Aorta (tissue), 5 donors: ENCODE measurements at regions not wholly inside any gene's neighbourhood (a gene's known extent, or its start where the extent isn't known, plus 50 kb on each side); places are given as distances from the start of the nearest gene placed in this dataset.

Experiments used
- ATAC-seq: fragments of 200-7000 bp; cut with Tn5 transposase; one replicate; pipeline ENCODE4 v1.9.1; 2022; ENCODE audit warnings: moderate library complexity; ENCODE audit not compliant: low FRiP score
- DNase-seq, 2 donors: peaks; one replicate each; pipeline ENCODE4 v3.0.0-alpha.2; 2020
- H3K27ac ChIP-seq, 2 donors: one replicate each; pipeline ENCODE4 v1.5.1; 2013; ENCODE audit warnings: low read length in 2 of 2, mild to moderate bottlenecking in 2 of 2, moderate library complexity in 2 of 2, control low read depth in 1 of 2, inconsistent platforms in 1 of 2, low read depth in 1 of 2
- H3K27me3 ChIP-seq, 2 donors: one replicate each; pipeline ENCODE4 v1.6.1; 2013; ENCODE audit warnings: control low read depth in 1 of 2, low read length in 1 of 2, mild to moderate bottlenecking in 1 of 2, moderate library complexity in 1 of 2; ENCODE audit not compliant: insufficient read depth in 2 of 2, control insufficient read depth in 1 of 2
- H3K36me3 ChIP-seq, 2 donors: one replicate each; pipeline ENCODE4 v1.6.1; 2013; ENCODE audit warnings: control low read depth in 1 of 2, low read length in 1 of 2, mild to moderate bottlenecking in 1 of 2; ENCODE audit not compliant: insufficient read depth in 2 of 2, control insufficient read depth in 1 of 2
- H3K4me1 ChIP-seq, 2 donors: one replicate each; pipeline ENCODE4 v1.6.1; 2013; ENCODE audit warnings: low read length in 2 of 2, control low read depth in 1 of 2, mild to moderate bottlenecking in 1 of 2, moderate library complexity in 1 of 2; ENCODE audit not compliant: insufficient read depth in 2 of 2, control insufficient read depth in 1 of 2
- H3K4me3 ChIP-seq, 2 donors: one replicate each; pipeline ENCODE4 v1.5.1; 2013; ENCODE audit warnings: low read length in 2 of 2, control low read depth in 1 of 2, mild to moderate bottlenecking in 1 of 2
- H3K9me3 ChIP-seq: one replicate; pipeline ENCODE4 v1.6.1; 2013; ENCODE audit warnings: mild to moderate bottlenecking, low read length; ENCODE audit not compliant: control insufficient read depth
- WGBS, 2 donors: extraction: QIAGEN DNeasy Blood & Tissue Kit; methylation state at CpG; one replicate each; pipeline ENCODE4 v1.1.7; 2013; 5-methylcytosine and 5-hydroxymethylcytosine counted together
- intact Hi-C, 2 donors: fragments of 100-400 bp; cut with DNase I; formaldehyde crosslinking; loops; one replicate each; pipeline versions ENCODE4 v1.14.2 to v1.15.0; 2022
- donor health status: healthy with polysubstance abuse.
- donor health status: Bipolar disorder and iron deficiency.
- donor health status: DM: no; HTN: no; CAD: no.
- donor health status: DM: no; HTN: no; CAD: no.
- donor health status: DM: yes; HTN: yes; CAD: no.

GRCh38 chr1:86296305-86297205 lies 99.6 kb downstream of the ODF2L start:
- Histone ChIP-seq H3K27me3 (no peaks in the 10 kb centered on the region), H3K4me3 (no peak overlapping the region), H3K27ac (no peak overlapping the region), H3K9me3 (no peaks in the 10 kb centered on the region), H3K36me3 (no peaks in the 10 kb centered on the region), H3K4me1 (no peaks in the 10 kb centered on the region)
- intact Hi-C loops = no loop called here
- no peak for ATAC-seq
- no peak for DNase-seq
- 54 to 55% methylated on average over 7 of the region's 7 CpGs for WGBS, 2 donors

- H3K4me3 ChIP-seq = no peak overlapping the region
- no peaks in the 10 kb centered on the region for H3K9me3 ChIP-seq
- intact Hi-C loops = no loop called here
- WGBS, 2 donors = 63% methylated on average over 1 of the region's 1 CpG
- no peak for ATAC-seq
- no peaks in the 10 kb centered on the region for H3K27me3 ChIP-seq
- H3K36me3 ChIP-seq = no peaks in the 10 kb centered on the region
- no peak overlapping the region for H3K27ac ChIP-seq
- DNase-seq = no peak
- H3K4me1 ChIP-seq = no peaks in the 10 kb centered on the region
These were observed 106.4 kb downstream of the ODF2L start for GRCh38 chr1:86289746-86290145.

GRCh38 chr1:86289161-86289560 lies 107.0 kb downstream of the ODF2L start:
- Histone ChIP-seq H3K27me3 (no peaks in the 10 kb centered on the region), H3K9me3 (no peaks in the 10 kb centered on the region), H3K27ac (no peak overlapping the region), H3K36me3 (no peaks in the 10 kb centered on the region), H3K4me3 (no peak overlapping the region), H3K4me1 (no peaks in the 10 kb centered on the region)
- intact Hi-C loops = no loop called here
- DNase-seq = no peak
- ATAC-seq = no peak

- no peaks in the 10 kb centered on the region for H3K4me1 ChIP-seq
- H3K9me3 ChIP-seq = no peaks in the 10 kb centered on the region
- H3K36me3 ChIP-seq = no peaks in the 10 kb centered on the region
- no peak for DNase-seq
- H3K27ac ChIP-seq = no peak overlapping the region
- H3K4me3 ChIP-seq = no peak overlapping the region
- intact Hi-C loops = no loop called here
- H3K27me3 ChIP-seq = no peaks in the 10 kb centered on the region
- 85 to 93% methylated on average over 6 of the region's 6 CpGs for WGBS, 2 donors
- ATAC-seq = no peak
These were observed 107.5 kb downstream of the ODF2L start for GRCh38 chr1:86288586-86289147.

GRCh38 chr1:86285796-86286195 lies 110.3 kb downstream of the ODF2L start:
- Histone ChIP-seq H3K4me3 (no peak overlapping the region), H3K4me1 (no peaks in the 10 kb centered on the region), H3K9me3 (no peaks in the 10 kb centered on the region), H3K27ac (no peak overlapping the region), H3K27me3 (no peaks in the 10 kb centered on the region), H3K36me3 (no peaks in the 10 kb centered on the region)
- WGBS, 2 donors = 73 to 74% methylated on average over 4 of the region's 4 CpGs
- intact Hi-C loops = no loop called here
- ATAC-seq = no peak
- no peak for DNase-seq

- Histone ChIP-seq H3K9me3 (no peaks in the 10 kb centered on the region), H3K36me3 (no peaks in the 10 kb centered on the region), H3K4me3 (no peak overlapping the region), H3K27ac (no peak overlapping the region), H3K4me1 (no peaks in the 10 kb centered on the region), H3K27me3 (no peaks in the 10 kb centered on the region)
- ATAC-seq = no peak
- intact Hi-C loops = no loop called here
- no peak for DNase-seq
These were observed 113.5 kb downstream of the ODF2L start for GRCh38 chr1:86282611-86283010.

- WGBS, 2 donors = 66 to 69% methylated on average over 4 of the region's 4 CpGs
- Histone ChIP-seq H3K9me3 (no peaks in the 10 kb centered on the region), H3K27me3 (no peaks in the 10 kb centered on the region), H3K27ac (no peak overlapping the region), H3K36me3 (no peaks in the 10 kb centered on the region), H3K4me1 (no peaks in the 10 kb centered on the region), H3K4me3 (no peak overlapping the region)
- intact Hi-C loops = no loop called here
- no peak for ATAC-seq
- no peak for DNase-seq
These were observed 118.2 kb downstream of the ODF2L start for GRCh38 chr1:86277936-86278335.

GRCh38 chr1:86273066-86273465 lies 116.5 kb upstream of the COL24A1 start:
- ATAC-seq (no peak), DNase-seq (no peak)

GRCh38 chr1:86272083-86272482 lies 115.5 kb upstream of the COL24A1 start:
- intact Hi-C loops = no loop called here
- no peak overlapping the region for H3K4me3 ChIP-seq
- no peaks in the 10 kb centered on the region for H3K9me3 ChIP-seq
- no peaks in the 10 kb centered on the region for H3K4me1 ChIP-seq
- DNase-seq (no peak), ATAC-seq (no peak)
- H3K36me3 ChIP-seq = no peaks in the 10 kb centered on the region
- H3K27me3 ChIP-seq = no peaks in the 10 kb centered on the region
- no peak overlapping the region for H3K27ac ChIP-seq
- WGBS, 2 donors = 67 to 70% methylated on average over 3 of the region's 3 CpGs

More at GRCh38 chr1:86273066-86273465, 116.5 kb upstream of the COL24A1 start:
- H3K27me3 ChIP-seq = no peaks in the 10 kb centered on the region
- intact Hi-C loops = no loop called here
- H3K36me3 ChIP-seq = no peaks in the 10 kb centered on the region
- no peak overlapping the region for H3K4me3 ChIP-seq
- no peaks in the 10 kb centered on the region for H3K4me1 ChIP-seq
- no peaks in the 10 kb centered on the region for H3K9me3 ChIP-seq
- no peak overlapping the region for H3K27ac ChIP-seq
